Stimulated activated CD4-positive, alpha-beta T cell treated with anti-CD3 and anti-CD28 coated beads, Interleukin-15, amount 100 ng/mL, for 48 hours (primary cell): ENCODE measurements at regions not wholly inside any gene's neighbourhood (a gene's known extent, or its start where the extent isn't known, plus 50 kb on each side); places are given as distances from the start of the nearest gene placed in this dataset.
"Not testable (repeated sequence)": the region's sequence is repeated elsewhere in the genome, so short reads cannot be mapped to it uniquely, and the experiment has no call there.

Experiments
- DNase-seq, 2 donors: peaks; one replicate each; pipeline ENCODE4 v3.0.0-alpha.2; 2020; ENCODE audit warnings: low read depth in 2 of 2

DNA sequence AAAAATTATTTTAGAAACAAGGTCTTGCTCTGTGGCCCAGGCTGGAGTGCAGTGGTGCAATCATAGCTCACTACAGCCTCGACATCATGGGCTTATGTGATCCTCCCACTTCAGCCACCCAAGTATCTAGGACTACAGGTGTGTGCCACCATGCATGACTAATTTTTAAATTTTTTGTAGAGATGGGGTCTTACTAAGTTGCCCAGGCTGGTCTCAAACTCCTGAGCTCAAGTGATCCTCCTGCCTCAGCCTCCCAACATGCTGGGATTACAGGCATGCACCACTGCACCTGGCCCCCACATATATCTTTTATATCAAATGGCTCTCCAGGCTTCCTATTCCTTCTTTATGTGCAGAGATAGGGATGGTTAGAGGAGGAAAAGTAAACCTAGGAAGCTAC, 91.2 kb upstream of the SVIL start:
- DNase-seq = not testable (repeated sequence)

DNA sequence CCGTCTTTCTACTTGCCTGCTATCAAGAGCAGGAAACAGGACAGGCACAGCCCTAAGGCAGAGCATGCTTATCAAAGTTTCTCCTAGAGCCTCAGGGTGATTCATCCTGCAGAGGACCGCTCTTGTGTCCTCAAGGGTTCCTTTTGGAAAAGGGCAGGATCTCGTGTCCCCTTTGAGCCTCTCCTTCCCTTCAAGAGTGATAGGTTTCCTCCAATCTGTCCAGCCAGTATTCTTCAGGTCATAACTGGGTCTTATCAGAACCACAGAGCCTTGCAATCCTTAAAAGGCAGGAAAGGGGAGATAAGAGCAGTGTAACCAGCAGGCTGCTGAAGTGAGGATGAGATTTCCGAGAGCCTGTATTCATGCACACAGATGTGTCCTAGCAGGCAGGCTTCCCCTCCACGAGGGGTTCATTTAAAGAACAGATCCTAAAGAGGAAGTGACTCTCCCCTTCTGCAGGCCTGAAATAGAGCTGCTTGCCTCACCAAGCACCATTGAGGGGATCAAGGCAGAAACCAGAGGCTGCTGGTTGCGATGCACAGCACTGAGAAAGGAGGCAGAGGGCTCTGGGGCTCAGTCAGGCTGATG, 90.5 kb upstream of the SVIL start:
- no peak for DNase-seq

DNA sequence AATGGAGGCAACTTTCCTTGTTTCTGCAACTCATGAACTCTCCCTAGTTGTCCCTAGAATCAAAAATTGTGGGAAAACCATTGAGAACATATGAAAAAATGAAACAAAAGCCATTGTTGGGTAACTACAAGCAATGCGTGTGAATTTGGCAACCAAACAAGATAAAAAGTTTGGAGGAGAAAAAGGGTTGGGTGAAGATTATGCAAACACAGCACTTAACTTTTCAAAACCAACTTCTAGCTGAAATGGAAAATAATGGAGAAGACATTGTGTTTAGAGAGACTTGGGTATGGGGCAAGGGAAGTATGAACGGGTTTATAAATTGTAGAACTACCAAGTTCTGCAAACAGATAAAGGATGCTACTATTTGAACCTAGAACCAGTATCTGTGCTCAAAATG, 89.0 kb upstream of the SVIL start:
- DNase-seq = no peak

DNA sequence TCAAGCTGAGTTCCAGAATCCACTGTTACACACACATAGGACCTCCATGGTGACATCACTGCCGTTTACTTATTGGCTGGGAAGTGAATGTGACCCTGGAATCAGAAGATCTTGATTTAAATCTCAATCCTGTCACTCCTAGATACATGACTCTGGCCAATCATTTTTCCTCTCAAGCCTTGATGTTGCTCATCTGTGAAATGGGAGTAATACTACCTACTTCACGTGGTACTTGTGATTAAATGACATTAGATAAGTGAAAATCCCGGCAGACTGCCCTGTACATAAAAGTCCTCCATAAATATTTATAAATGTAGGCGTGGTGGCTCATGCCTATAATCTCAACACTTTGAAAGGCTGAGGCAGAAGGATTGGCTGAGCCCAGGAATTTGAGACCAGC, 88.0 kb upstream of the SVIL start:
- DNase-seq = no peak

DNA sequence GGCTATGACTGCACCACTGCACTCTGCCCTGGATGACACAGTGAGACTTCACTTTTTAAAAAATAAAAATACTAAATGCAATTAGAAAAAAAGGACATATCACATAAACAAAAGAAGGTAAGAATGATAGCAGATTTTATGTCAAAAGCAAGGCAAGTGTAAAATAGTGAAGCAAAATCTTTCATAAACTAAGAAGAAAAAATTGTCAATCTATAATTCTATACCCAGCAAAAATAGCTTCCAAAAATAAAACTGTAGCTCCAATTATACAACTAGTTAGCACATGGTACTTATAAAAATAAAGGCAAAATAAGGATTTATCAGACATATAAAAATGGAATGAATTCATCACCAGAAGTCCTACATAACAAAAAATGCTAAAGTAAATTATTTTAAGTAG, 85.4 kb upstream of the SVIL start:
- no peak for DNase-seq

DNA sequence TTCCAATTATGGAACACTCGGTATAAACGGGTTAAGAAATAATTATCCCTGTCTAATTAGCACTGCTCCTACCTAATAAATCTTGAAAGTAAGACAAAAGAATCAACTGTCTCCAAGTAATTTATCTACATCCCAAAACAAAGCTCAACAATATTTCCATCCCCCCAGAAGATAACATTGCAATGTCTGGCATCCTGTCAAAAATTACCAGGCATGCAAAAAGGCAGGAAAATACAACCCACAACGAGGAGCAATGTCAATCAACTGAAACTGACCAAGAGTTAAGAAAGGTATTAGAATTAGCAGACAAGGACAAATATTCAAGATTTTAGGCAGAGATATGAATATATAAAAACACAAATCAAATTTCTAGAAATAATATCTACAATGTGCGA, 84.5 kb upstream of the SVIL start:
- DNase-seq = no peak

DNA sequence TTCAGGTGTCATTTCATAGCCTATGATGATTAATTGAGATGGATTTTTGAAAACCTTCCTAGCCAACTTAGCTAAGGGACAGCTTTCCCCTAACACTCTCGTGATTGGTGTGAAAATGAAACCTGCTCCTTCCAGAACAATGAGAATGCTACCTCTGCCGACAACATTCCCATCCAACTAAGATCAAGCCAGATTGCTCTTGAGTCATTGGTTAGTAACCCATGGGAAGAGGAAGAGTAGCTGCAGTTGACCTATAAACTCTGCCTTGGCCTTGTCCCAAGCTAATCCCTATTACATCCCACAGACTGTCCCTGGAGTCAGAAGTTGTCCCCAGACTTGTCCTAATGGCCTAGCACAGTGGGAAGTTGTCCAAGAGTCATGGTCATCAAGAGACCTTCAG, 80.5 kb upstream of the SVIL start:
- DNase-seq = no peak

DNA sequence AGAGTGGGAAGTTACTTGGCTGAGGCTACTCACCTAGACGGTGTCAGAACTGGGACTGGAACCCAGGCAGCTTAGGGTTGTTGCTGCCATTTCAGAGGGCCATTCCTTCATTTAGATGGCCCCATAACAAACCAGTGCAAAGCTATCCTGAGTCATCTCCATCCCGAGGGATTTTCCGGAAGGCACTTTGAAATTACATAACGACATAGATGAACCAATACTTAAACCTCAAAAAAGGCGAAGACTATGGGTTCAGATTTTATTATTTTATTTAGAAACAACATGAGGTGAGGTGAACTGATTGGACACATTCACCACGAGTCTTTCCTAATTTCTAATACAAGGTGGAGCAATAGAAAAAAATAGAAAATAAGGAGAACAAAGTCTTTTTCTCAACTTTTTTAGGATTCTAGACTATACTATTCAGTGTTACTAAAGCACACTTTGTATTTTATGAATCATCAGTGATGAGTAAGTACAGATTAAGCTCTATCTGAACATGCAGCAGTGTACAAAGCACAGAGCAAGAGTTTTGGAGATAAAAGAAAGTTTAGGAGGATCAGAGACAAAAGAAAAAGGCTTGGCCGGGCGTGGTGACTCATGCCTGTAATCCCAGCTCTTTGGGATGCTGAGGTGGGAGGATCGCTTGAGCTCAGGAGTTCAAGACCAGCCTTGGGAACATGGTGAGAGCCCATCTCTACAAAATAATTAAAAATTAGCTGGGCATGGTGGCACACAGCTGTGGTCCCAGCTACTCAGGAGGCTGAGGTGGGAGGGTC, 79.5 kb upstream of the SVIL start:
- DNase-seq = no peak

DNA sequence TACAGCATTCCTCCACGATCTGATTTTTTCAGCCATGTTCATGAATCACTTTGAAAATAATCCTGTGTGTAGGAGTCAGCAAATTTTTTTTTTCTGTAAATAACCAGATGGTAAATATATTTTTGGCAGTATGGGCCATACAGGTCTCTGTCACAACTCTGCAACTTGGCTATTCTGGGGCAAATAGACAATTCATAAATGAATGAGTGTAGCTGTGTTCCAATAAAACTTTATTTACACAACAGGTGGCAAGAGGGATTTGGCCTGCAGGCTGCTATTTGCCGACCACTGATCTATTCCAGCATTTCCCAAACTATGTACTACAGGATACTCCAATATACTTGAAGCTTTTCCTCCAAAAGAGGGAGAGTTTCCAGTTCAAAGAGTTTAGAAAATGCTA, 78.7 kb upstream of the SVIL start:
- no peak for DNase-seq

DNA sequence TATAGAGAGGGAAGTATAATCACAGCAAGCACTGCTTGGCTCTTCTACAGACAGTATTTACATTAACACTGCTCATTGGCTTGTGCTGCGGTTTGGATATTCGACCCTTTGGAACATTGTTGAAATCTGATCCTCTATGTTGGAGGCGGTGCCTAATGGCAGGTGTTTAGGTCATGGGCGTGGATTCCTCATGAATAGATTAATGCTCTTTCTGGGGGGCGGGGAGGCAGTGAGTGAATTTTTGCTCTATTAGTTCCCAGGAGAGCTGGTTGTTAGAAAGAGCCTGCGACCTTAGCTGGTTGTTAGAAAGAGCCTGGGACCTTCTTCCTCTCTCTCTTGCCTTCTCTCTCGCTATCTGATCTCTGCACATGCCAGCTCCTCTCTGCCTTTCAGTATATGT, 77.3 kb upstream of the SVIL start:
- DNase-seq = no peak

DNA sequence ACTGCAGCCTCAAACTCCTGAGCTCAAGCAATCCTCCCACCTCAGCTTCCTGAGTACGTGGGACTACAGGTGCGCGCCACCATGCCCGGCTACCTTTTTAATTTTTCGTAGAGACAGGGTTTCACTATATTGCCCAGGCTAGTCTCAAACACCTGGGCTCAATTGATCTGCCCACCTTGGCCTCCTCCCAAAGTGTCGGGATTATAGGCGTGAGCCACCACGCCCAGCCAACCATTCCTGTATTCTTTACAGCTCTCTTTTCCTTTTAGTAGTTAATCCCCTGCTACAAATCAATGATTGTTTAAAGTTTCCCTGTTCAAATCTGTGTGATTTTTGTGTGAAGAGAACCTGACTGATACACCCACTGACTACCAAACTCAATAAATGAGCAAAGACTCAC, 75.4 kb upstream of the SVIL start:
- no peak for DNase-seq

DNA sequence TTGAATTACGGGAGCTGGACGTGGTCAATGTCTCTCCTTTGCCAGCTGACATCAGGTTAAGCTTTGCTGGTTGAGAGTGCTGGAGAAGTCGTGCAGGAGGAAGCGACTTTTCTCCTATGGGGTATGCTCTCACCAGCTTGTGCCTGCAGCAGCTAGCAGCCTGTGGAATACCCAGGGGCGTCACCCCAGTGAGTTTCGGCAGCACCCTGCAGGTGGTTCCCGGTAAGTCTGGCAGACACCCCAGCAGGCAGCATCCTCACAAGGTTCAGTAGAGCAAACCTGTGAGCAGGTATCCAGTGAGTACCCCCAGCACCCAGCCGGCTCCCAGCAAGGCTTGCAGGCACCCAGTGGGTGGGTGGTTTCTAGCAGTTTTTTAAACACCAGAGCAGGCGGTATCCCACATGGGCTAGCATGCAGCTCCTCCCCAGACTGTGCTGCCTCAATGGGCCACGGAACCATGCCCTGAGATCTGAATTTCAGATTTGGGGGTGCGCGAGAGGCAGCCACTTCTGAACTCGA, 74.8 kb upstream of the SVIL start:
- no peak for DNase-seq

DNA sequence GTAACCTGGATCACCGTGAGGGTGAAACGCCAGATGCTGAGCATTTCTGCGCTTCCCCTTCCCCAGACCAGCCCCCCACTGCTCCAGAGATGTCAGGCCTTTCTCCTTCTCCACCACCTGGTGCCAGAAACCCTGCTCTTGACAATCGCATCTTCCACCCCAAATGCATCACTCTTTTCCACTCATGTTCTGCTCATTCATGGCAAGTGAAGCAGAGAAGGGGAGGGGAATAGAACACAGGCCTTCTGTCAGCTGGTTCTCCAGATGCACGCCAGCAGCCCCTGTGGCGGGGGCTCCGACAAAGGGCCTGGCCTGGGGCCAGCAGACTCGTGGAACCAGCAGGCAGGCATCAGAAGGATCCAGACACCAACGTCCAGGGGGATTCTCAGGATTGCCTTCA, 68.5 kb upstream of the SVIL start:
- no peak for DNase-seq

DNA sequence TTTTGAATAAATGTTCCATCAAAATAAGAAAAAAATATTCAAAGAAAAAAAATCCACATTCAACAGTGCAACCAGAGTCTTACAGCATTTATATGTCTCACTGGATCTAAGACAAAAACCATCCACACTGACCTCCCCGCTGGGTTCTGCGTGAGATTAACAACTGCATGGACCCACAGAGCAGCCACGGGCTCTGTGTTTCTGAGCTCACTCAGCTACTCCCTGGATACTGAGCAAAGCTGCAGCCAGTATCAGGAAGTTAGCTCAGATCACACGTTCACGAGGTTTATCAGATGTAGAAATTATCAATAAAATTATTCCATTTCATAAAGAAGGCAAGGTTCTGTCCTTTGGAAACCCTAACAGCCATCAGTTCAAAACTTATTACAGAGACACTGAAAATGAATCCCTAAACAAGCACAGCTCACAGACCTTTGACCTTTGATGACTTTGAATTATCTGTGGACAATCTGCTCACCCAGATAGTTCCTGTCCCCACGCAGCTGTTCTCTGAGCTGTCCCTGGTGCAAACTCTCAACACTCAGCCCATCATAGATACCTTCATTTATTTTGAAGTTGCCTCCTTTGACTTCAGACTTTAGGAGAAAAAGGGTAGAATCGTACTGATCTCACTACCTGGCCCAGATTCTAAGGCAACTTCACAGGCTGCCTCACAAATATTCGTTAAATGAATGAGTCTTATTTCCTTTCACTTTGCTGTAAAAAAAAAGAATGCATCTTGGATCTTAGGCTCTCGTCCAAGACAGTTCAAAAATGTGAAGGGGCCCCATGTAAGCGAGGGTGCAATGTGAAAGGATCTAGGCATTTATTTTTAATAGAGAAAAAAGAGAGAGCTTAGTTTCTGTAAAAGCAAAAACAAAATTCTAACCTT, 67.7 kb upstream of the SVIL start:
- no peak for DNase-seq

DNA sequence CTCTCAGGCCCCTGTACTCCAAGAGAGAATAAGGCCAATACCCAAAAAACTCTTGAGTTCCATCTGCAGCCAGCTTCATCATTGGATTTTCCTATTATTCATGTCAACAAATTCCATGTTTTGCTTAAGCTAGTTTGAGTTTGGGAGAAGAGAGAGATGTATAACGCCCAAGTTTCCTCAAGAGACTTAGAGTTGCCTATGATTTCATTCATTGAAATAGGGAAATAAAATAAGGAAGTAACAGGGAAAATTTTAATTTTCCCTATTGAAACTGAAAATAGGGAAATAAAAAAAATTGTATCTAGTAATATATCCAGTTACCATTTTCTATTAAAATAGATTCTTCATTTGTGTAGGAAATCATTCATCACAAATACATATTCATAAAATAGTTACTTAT, 66.5 kb upstream of the SVIL start:
- DNase-seq = no peak

DNA sequence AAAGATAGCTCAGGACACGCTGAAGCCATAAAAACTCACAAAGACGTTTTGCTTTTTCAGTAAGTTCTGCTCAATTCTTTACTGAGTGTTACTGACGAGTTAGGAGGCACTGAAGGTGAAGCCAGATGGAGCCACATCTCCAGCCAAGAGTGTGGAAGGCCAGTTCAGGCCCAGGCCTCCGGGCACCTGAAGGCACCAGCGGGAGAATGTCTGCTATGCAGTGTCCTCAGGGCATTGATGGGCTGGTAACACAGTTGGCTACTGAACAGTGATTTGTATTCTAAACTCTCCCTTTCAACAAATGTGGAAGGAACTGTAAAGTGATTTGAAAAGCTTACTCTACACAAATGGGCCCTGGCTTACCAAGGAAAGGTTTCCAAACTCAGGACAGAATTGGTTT, 64.8 kb upstream of the SVIL start:
- no peak for DNase-seq

DNA sequence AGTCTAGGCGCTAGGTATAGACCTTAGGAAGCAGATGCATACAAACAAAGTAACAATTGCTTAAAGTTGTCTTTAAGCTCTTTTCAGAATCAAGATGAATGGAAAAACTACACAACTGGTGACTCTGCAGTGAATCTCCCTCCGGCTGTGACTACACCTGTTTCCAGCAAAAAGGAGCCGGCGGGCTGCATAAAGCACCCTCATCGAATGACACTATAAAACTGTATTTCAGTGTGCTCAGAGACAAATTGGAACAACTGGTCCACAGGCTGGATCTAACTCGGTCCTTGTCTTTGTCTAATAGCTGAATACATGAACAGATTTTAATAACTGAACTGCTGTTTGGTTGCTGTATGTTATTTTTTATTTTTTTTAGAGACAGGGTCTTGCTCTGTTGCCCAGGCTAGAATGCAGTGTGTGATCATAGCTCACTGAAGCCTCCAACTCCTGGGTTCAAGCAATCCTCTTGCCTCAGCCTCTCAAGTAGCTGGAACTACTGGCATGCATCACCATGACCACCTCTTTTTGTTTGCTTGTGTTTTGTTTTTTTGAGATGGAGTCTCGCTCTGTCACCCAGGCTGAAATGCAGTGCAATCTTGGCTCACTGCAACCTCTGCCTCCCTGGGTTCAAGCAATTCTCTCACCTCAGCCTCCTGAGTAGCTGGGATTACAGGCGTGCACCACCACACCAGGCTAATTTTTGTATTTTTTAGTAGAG, 64.2 kb upstream of the SVIL start:
- DNase-seq = no peak

DNA sequence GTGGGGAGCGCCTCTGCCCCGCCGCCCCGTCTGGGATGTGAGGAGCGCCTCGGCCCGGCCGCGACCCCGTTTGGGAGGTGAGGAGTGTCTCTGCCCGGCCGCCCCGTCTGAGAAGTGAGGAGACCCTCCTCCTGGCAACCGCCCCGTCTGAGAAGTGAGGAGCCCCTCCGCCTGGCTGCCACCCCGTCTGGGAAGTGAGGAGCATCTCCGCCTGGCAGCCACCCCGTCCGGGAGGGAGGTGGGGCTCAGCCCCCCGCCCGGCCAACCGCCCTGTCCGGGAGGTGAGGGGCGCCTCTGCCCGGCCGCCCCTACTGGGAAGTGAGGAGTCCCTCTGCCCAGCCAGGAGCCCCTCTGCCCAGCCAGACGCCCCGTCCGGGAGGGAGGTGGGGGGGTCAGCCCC, 61.8 kb upstream of the SVIL start:
- not testable (repeated sequence) for DNase-seq

DNA sequence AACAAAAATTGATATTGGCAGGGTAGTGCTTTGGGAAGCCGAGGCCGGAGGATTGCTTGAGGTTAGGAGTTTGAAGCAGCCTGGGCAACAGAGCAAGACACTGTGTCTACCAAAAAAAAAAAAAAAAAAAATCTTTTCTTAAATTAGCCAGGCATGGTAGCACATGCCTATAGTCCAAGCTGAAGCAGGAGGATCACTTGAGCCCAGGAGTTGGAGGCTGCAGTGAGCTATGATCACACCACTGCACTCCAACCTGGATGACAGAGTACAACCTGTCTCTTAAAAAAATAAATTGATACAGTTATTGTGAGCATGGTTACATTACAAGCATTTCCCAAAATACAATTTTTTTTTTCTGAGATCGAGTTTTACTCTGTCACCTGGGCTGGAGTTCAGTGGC, 59.4 kb upstream of the SVIL start:
- DNase-seq = no peak

DNA sequence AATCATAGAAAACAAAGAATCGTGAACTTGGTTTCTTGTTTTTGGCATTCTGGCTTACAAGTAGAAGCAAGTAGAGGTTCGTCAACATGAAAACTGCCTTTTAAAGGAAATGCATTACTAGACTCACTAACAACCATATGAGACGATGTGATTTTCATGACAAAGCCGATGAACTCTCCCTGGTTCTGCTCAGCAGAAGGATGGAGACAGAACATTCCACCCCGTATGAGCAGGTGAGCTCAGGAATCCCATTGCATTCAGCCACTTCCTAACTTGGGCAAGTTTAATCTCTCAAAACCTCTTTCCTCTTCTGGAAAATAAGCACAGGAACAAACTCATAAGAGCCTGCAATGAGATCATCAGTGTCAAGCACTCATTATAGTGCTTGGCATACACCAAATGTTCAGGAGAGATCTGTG, 57.4 kb upstream of the SVIL start:
- DNase-seq = no peak

DNA sequence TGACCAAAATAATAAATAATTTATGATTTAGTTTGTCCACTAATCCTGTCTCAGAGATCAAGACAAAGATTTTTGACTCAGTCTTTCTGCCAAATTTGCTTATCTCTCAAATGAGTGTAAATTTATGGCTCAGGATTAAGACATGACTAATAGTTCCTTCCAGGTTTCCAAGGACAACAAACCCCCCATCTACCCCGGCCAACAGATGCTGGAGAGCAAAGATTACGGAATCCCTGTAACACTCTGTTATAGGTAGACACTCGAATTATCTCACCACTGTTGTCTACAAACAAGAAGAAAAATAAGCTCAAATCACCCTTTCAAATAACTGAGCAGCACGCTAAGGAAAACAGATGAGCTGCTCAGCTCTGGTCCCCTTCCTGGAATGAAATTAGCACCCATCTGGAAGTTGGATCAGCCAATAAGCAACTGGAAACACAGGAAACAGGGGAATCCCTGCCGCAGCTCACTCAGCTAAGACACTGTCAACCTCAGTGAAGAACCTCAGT, 56.8 kb upstream of the SVIL start:
- no peak for DNase-seq

DNA sequence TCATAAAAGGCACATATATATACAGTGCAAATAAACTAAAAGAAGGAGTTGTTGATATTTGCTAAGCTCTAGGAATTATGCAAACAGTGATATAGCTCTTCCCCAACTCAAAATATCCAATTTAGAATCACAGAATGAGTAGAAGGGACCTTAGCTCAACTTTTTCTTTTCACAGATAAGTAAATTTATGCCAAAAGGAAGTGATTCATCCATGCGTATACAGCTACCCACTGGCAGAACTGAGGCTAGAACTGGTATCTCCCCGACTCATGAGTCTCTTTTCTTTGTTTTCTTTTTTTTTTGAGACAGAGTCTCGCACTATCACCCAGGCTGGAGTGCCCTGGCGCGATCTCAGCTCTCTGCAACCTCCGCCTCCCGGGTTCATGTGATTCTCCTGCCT, 54.2 kb upstream of the SVIL start:
- DNase-seq = no peak
